COLO829 (cell line): ENCODE measurements at regions not wholly inside any gene's neighbourhood (a gene's known extent, or its start where the extent isn't known, plus 50 kb on each side); places are given as distances from the start of the nearest gene placed in this dataset.
"Not testable (repeated sequence)": the region's sequence is repeated elsewhere in the genome, so short reads cannot be mapped to it uniquely, and the experiment has no call there.

Source experiments
- DNase-seq: peaks from one replicate; pipeline ENCODE4 v3.0.0; 2012; ENCODE audit warnings: low spot score

GRCh38 chr4:189096108-189096507, 844.6 kb upstream of the FRG1 start:
- no peak for DNase-seq

- no peak for DNase-seq
Measured at GRCh38 chr4:189096717-189097116, 844.0 kb upstream of the FRG1 start.

GRCh38 chr4:189098932-189099696, 841.6 kb upstream of the FRG1 start:
- no peak for DNase-seq

GRCh38 chr4:189113389-189113888, 827.2 kb upstream of the FRG1 start:
- DNase-seq, result no peak

GRCh38 chr4:189117426-189117825, 823.2 kb upstream of the FRG1 start:
- no peak for DNase-seq

GRCh38 chr4:189121336-189121735, 819.3 kb upstream of the FRG1 start:
- DNase-seq, result no peak

GRCh38 chr4:189124149-189124758, 816.4 kb upstream of the FRG1 start:
- peak; percentile 30 for DNase-seq

- no peak for DNase-seq
Measured at GRCh38 chr4:189124791-189125190, 815.9 kb upstream of the FRG1 start.

- DNase-seq, result no peak
Measured at GRCh38 chr4:189126040-189126439, 814.6 kb upstream of the FRG1 start.

- no peak for DNase-seq
Measured at GRCh38 chr4:189128341-189128740, 812.3 kb upstream of the FRG1 start.

- no peak for DNase-seq
Measured at GRCh38 chr4:189129044-189129694, 811.5 kb upstream of the FRG1 start.

- no peak for DNase-seq
Measured at GRCh38 chr4:189131118-189131517, 809.6 kb upstream of the FRG1 start.

GRCh38 chr4:189136462-189136861, 804.2 kb upstream of the FRG1 start:
- DNase-seq, result no peak

- peak; percentile 65 for DNase-seq
Measured at GRCh38 chr4:189143263-189143952, 797.3 kb upstream of the FRG1 start.

GRCh38 chr4:189147005-189147929, 793.4 kb upstream of the FRG1 start:
- DNase-seq, result no peak

- not testable (repeated sequence) for DNase-seq
Measured at GRCh38 chr4:189155083-189155482, 785.6 kb upstream of the FRG1 start.

- DNase-seq, result no peak
Measured at GRCh38 chr4:189162073-189162789, 778.4 kb upstream of the FRG1 start.

GRCh38 chr4:189162888-189163287, 777.8 kb upstream of the FRG1 start:
- DNase-seq, result no peak

GRCh38 chr4:189176002-189176401, 764.7 kb upstream of the FRG1 start:
- DNase-seq, result no peak

- no peak for DNase-seq
Measured at GRCh38 chr4:189177130-189177529, 763.5 kb upstream of the FRG1 start.
